ENCODE measurements at regions not wholly inside any gene's neighbourhood (a gene's known extent, or its start where the extent isn't known, plus 50 kb on each side); places are given as distances from the start of the nearest gene placed in this dataset.

DNA sequence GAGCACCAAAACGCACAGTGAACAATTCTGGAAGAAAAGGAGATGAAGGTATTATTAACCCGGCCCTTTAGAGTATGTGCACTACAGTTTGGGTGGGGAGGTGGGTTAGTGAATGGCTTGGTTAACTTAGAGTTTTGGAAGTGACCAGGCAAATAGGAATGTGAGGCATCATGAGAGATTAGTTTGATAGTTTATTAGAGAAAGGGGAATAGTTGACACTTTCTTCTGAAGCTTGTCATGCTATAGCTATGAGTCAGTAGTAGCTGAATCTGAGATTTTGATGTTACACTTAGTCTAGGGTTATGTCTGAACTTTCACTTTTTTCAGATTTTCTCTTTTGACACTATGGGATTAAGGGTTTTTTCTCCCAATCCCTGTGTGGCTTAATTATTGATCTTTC lies 567.2 kb downstream of the SNAPC1 start:
- TF ChIP-seq, protein P1, sequence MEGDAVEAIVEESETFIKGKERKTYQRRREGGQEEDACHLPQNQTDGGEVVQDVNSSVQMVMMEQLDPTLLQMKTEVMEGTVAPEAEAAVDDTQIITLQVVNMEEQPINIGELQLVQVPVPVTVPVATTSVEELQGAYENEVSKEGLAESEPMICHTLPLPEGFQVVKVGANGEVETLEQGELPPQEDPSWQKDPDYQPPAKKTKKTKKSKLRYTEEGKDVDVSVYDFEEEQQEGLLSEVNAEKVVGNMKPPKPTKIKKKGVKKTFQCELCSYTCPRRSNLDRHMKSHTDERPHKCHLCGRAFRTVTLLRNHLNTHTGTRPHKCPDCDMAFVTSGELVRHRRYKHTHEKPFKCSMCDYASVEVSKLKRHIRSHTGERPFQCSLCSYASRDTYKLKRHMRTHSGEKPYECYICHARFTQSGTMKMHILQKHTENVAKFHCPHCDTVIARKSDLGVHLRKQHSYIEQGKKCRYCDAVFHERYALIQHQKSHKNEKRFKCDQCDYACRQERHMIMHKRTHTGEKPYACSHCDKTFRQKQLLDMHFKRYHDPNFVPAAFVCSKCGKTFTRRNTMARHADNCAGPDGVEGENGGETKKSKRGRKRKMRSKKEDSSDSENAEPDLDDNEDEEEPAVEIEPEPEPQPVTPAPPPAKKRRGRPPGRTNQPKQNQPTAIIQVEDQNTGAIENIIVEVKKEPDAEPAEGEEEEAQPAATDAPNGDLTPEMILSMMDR (IDR thresholded peaks at IDR 0.05), result no peak
- no peak for TF ChIP-seq POLR2A (IDR thresholded peaks at IDR 0.05)

Measured in testis (tissue), 2 donors.